Mucosa of descending colon (tissue), 3 donors: ENCODE measurements at regions not wholly inside any gene's neighbourhood (a gene's known extent, or its start where the extent isn't known, plus 50 kb on each side); places are given as distances from the start of the nearest gene placed in this dataset.

Experiments
- ATAC-seq: fragments of 200-7000 bp; cut with Tn5 transposase; one replicate; pipeline ENCODE4 v1.9.1; 2020; ENCODE audit warnings: mild to moderate bottlenecking, moderate library complexity
- DNase-seq, 3 donors: peaks; one replicate each; pipeline ENCODE4 v3.0.0-alpha.2; 2020
- H3K36me3 ChIP-seq: fragments of 200-600 bp; one replicate; pipeline ENCODE4 v1.8.0; 2021; ENCODE audit warnings: low read depth, mild to moderate bottlenecking
- H3K4me1 ChIP-seq: fragments of 200-600 bp; one replicate; pipeline ENCODE4 v1.8.0; 2021; ENCODE audit warnings: low read depth, mild to moderate bottlenecking
- H3K4me3 ChIP-seq: fragments of 200-600 bp; one replicate; pipeline ENCODE4 v1.8.0; 2021; ENCODE audit warnings: mild to moderate bottlenecking
- H3K9me3 ChIP-seq: fragments of 200-600 bp; one replicate; pipeline ENCODE4 v1.8.0; 2021; ENCODE audit warnings: mild to moderate bottlenecking
- CTCF ChIP-seq: fragments of 200-600 bp; IDR thresholded peaks from one replicate; pipeline ENCODE4 v1.8.0; 2022; ENCODE audit warnings: antibody characterized with exemption, mild to moderate bottlenecking
- intact Hi-C, 2 donors: fragments of 100-400 bp; cut with DNase I in 1 of 2; cut with micrococcal nuclease in 1 of 2; formaldehyde crosslinking; loops; one replicate each; pipeline versions ENCODE4 v1.11.0 to v1.11.1; 2022; cut with DNase I, micrococcal nuclease
- donor health status: DM: no; HTN: no; CAD: no; lungs with moderate emphysema.
- donor health status: DM: no; HTN: no; CAD: no.
- donor health status: DM: no; HTN: yes; CAD: no.

- no peaks in the 10 kb centered on the region for H3K36me3 ChIP-seq
- DNase-seq (no peak), ATAC-seq (no peak)
- no peaks in the 10 kb centered on the region for H3K4me1 ChIP-seq
- no peak for TF ChIP-seq CTCF
- no peak overlapping the region for H3K4me3 ChIP-seq
- intact Hi-C loops = no loop called here
- peaks cover 20% of the 10 kb centered on the region for H3K9me3 ChIP-seq
Measured at GRCh38 chr13:58056426-58056825, 424.9 kb downstream of the PCDH17 start.

- TF ChIP-seq CTCF = no peak
- H3K4me3 ChIP-seq = no peak overlapping the region
- H3K4me1 ChIP-seq = no peaks in the 10 kb centered on the region
- DNase-seq (no peak), ATAC-seq (no peak)
- no peaks in the 10 kb centered on the region for H3K36me3 ChIP-seq
- intact Hi-C loops = no loop called here
- H3K9me3 ChIP-seq = peaks cover 25% of the 10 kb centered on the region
Measured at GRCh38 chr13:58059624-58060023, 428.1 kb downstream of the PCDH17 start.

GRCh38 chr13:58080806-58081205 lies 449.3 kb downstream of the PCDH17 start:
- no peaks in the 10 kb centered on the region for H3K4me1 ChIP-seq
- H3K9me3 ChIP-seq = peaks cover 28% of the 10 kb centered on the region
- no peaks in the 10 kb centered on the region for H3K36me3 ChIP-seq
- intact Hi-C loops = no loop called here
- no peak for DNase-seq
- ATAC-seq = no peak
- H3K4me3 ChIP-seq = no peak overlapping the region
- TF ChIP-seq CTCF = no peak

- no peak for TF ChIP-seq CTCF
- peaks cover 26% of the 10 kb centered on the region for H3K9me3 ChIP-seq
- ATAC-seq (no peak), DNase-seq (no peak)
- H3K4me1 ChIP-seq = no peaks in the 10 kb centered on the region
- intact Hi-C loops = no loop called here
- no peak overlapping the region for H3K4me3 ChIP-seq
- H3K36me3 ChIP-seq = no peaks in the 10 kb centered on the region
Measured at GRCh38 chr13:58081301-58081820, 449.8 kb downstream of the PCDH17 start.

- no peak for TF ChIP-seq CTCF
- no peaks in the 10 kb centered on the region for H3K36me3 ChIP-seq
- intact Hi-C loops = no loop called here
- peaks cover 21% of the 10 kb centered on the region for H3K9me3 ChIP-seq
- ATAC-seq (no peak), DNase-seq (no peak)
- no peak overlapping the region for H3K4me3 ChIP-seq
- H3K4me1 ChIP-seq = no peaks in the 10 kb centered on the region
Measured at GRCh38 chr13:58083064-58083463, 451.5 kb downstream of the PCDH17 start.

GRCh38 chr13:58085274-58085673 lies 453.7 kb downstream of the PCDH17 start:
- Histone ChIP-seq H3K36me3 (no peaks in the 10 kb centered on the region), H3K9me3 (peaks cover 20% of the 10 kb centered on the region), H3K4me1 (no peaks in the 10 kb centered on the region), H3K4me3 (no peak overlapping the region)
- no peak for TF ChIP-seq CTCF
- ATAC-seq (no peak), DNase-seq (no peak)
- intact Hi-C loops = no loop called here
